ENCODE measurements at regions not wholly inside any gene's neighbourhood (a gene's known extent, or its start where the extent isn't known, plus 50 kb on each side); places are given as distances from the start of the nearest gene placed in this dataset.
"Not testable (repeated sequence)": the region's sequence is repeated elsewhere in the genome, so short reads cannot be mapped to it uniquely, and the experiment has no call there.

- Histone ChIP-seq H3K36me3 (ENCODE audit: insufficient read depth, low read length) (no peaks in the 10 kb centered on the region), H3K4me3 (ENCODE audit: low read length) (no peak overlapping the region), H4K20me1 (ENCODE audit: insufficient read depth, low read depth, low read length) (no peaks in the 10 kb centered on the region), H3K4me2 (ENCODE audit: low read depth, low read length, poor library complexity, severe bottlenecking) (no peak overlapping the region), H3K27me3 (ENCODE audit: low read length) (no peaks in the 10 kb centered on the region), H3K27ac (ENCODE audit: low read length) (no peak overlapping the region), H3K9me3 (ENCODE audit: low read length) (peaks cover 25% of the 10 kb centered on the region), H3K9me2 (replicated peaks; ENCODE audit: insufficient read depth, low read length) (no peaks in the 10 kb centered on the region), H3K9ac (ENCODE audit: low read length) (no peak overlapping the region), H2AFZ (ENCODE audit: low read length) (no peak overlapping the region), H3K4me1 (ENCODE audit: low read length) (no peaks in the 10 kb centered on the region), H3K79me2 (ENCODE audit: low read length) (no peaks in the 10 kb centered on the region)
- no peak for DNase-seq
Measured at GRCh38 chr18:40133253-40133652, 1821.8 kb upstream of the PIK3C3 start.

DNA sequence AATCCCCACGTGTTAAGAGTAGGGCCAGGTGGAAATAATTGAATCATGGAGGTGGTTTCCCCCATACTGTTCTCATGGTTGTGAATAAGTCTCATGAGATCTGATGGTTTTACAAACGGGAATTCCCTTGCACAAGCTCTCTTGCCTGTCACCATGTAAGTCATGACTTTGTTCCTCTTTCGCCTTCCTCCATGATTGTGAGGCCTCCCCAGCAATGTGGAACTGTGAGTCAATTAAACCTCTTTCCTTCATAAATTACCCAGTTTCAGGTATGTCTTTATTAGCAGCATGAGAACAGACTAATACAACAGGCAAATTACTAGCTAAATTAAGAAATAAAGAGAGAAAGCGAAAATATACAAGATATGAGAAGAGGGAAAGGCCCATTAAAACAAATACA is 1822.6 kb upstream of the PIK3C3 start:
- not testable (repeated sequence) for DNase-seq; H3K4me3 ChIP-seq (ENCODE audit: low read length); H3K27ac ChIP-seq (ENCODE audit: low read length); H4K20me1 ChIP-seq (ENCODE audit: insufficient read depth, low read depth, low read length); H3K27me3 ChIP-seq (ENCODE audit: low read length); H3K9ac ChIP-seq (ENCODE audit: low read length); H3K36me3 ChIP-seq (ENCODE audit: insufficient read depth, low read length); H2AFZ ChIP-seq (ENCODE audit: low read length); H3K9me2 ChIP-seq (replicated peaks; ENCODE audit: insufficient read depth, low read length); H3K4me2 ChIP-seq (ENCODE audit: low read depth, low read length, poor library complexity, severe bottlenecking); H3K79me2 ChIP-seq (ENCODE audit: low read length); H3K4me1 ChIP-seq (ENCODE audit: low read length)
- peaks cover 30% of the 10 kb centered on the region for H3K9me3 ChIP-seq (ENCODE audit: low read length)

- Histone ChIP-seq H3K36me3 (ENCODE audit: insufficient read depth, low read length) (no peaks in the 10 kb centered on the region), H3K9me2 (replicated peaks; ENCODE audit: insufficient read depth, low read length) (no peaks in the 10 kb centered on the region), H4K20me1 (ENCODE audit: insufficient read depth, low read depth, low read length) (no peaks in the 10 kb centered on the region), H3K4me3 (ENCODE audit: low read length) (no peak overlapping the region), H3K9me3 (ENCODE audit: low read length) (peaks cover 45% of the 10 kb centered on the region), H3K9ac (ENCODE audit: low read length) (no peak overlapping the region), H2AFZ (ENCODE audit: low read length) (no peak overlapping the region), H3K27me3 (ENCODE audit: low read length) (no peaks in the 10 kb centered on the region), H3K4me1 (ENCODE audit: low read length) (no peaks in the 10 kb centered on the region), H3K4me2 (ENCODE audit: low read depth, low read length, poor library complexity, severe bottlenecking) (no peak overlapping the region), H3K27ac (ENCODE audit: low read length) (no peak overlapping the region), H3K79me2 (ENCODE audit: low read length) (no peaks in the 10 kb centered on the region)
- DNase-seq: no peak
Measured at GRCh38 chr18:40124107-40124506, 1830.9 kb upstream of the PIK3C3 start.

- H4K20me1 ChIP-seq (ENCODE audit: insufficient read depth, low read depth, low read length): no peaks in the 10 kb centered on the region
Measured at GRCh38 chr18:40120796-40121391, 1834.1 kb upstream of the PIK3C3 start.

GRCh38 chr18:40120356-40120755 is 1834.7 kb upstream of the PIK3C3 start:
- H3K27ac ChIP-seq (ENCODE audit: low read length): no peak overlapping the region
- H3K27me3 ChIP-seq (ENCODE audit: low read length): no peaks in the 10 kb centered on the region
- H3K79me2 ChIP-seq (ENCODE audit: low read length): no peaks in the 10 kb centered on the region
- no peak overlapping the region for H3K9ac ChIP-seq (ENCODE audit: low read length)
- no peaks in the 10 kb centered on the region for H3K9me2 ChIP-seq (replicated peaks; ENCODE audit: insufficient read depth, low read length)
- H3K36me3 ChIP-seq (ENCODE audit: insufficient read depth, low read length): no peaks in the 10 kb centered on the region
- H4K20me1 ChIP-seq (ENCODE audit: insufficient read depth, low read depth, low read length): no peaks in the 10 kb centered on the region
- no peak for DNase-seq
- no peaks in the 10 kb centered on the region for H3K4me1 ChIP-seq (ENCODE audit: low read length)
- H3K4me2 ChIP-seq (ENCODE audit: low read depth, low read length, poor library complexity, severe bottlenecking): no peak overlapping the region
- H2AFZ ChIP-seq (ENCODE audit: low read length): no peak overlapping the region
- peaks cover 31% of the 10 kb centered on the region for H3K9me3 ChIP-seq (ENCODE audit: low read length)
- H3K4me3 ChIP-seq (ENCODE audit: low read length): no peak overlapping the region

More at GRCh38 chr18:40120796-40121391, 1834.1 kb upstream of the PIK3C3 start:
- H3K9me3 ChIP-seq (ENCODE audit: low read length): peaks cover 33% of the 10 kb centered on the region
- H3K9me2 ChIP-seq (replicated peaks; ENCODE audit: insufficient read depth, low read length): no peaks in the 10 kb centered on the region
- no peak overlapping the region for H3K27ac ChIP-seq (ENCODE audit: low read length)
- H3K9ac ChIP-seq (ENCODE audit: low read length): no peak overlapping the region
- no peak overlapping the region for H2AFZ ChIP-seq (ENCODE audit: low read length)
- no peak overlapping the region for H3K4me2 ChIP-seq (ENCODE audit: low read depth, low read length, poor library complexity, severe bottlenecking)
- DNase-seq: no peak
- H3K27me3 ChIP-seq (ENCODE audit: low read length): no peaks in the 10 kb centered on the region
- H3K79me2 ChIP-seq (ENCODE audit: low read length): no peaks in the 10 kb centered on the region
- H3K4me1 ChIP-seq (ENCODE audit: low read length): no peaks in the 10 kb centered on the region
- H3K36me3 ChIP-seq (ENCODE audit: insufficient read depth, low read length): no peaks in the 10 kb centered on the region
- no peak overlapping the region for H3K4me3 ChIP-seq (ENCODE audit: low read length)

GRCh38 chr18:40119581-40119980 is 1835.5 kb upstream of the PIK3C3 start:
- H3K9me2 ChIP-seq (replicated peaks; ENCODE audit: insufficient read depth, low read length); H2AFZ ChIP-seq (ENCODE audit: low read length): not testable (repeated sequence)

DNA sequence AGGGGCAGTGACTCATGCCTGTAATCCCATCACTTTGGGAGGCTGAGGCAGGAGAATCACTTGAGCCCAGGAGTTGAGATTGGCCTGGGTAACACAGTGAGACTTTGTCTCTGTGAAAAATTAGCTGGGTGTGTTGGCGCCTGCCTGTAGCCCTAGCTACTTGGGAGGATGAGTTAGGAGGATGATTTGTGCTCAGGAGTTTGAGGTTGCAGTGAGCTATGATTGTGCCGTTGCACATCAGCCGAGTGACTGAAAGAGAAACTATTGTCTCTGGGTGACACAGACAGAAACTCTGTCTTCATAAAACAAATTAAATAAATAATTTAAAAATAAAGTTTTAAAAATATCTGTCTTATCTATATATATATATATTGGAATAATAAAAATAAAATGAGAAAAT is 1844.6 kb upstream of the PIK3C3 start:
- DNase-seq: no peak
- no peaks in the 10 kb centered on the region for H3K9me2 ChIP-seq (replicated peaks; ENCODE audit: insufficient read depth, low read length)
- H3K9me3 ChIP-seq (ENCODE audit: low read length): peaks cover 12% of the 10 kb centered on the region
- H3K36me3 ChIP-seq (ENCODE audit: insufficient read depth, low read length): no peaks in the 10 kb centered on the region
- H3K27me3 ChIP-seq (ENCODE audit: low read length): no peaks in the 10 kb centered on the region
- H3K9ac ChIP-seq (ENCODE audit: low read length): no peak overlapping the region
- H4K20me1 ChIP-seq (ENCODE audit: insufficient read depth, low read depth, low read length): no peaks in the 10 kb centered on the region
- H3K79me2 ChIP-seq (ENCODE audit: low read length): no peaks in the 10 kb centered on the region
- H3K4me2 ChIP-seq (ENCODE audit: low read depth, low read length, poor library complexity, severe bottlenecking): no peak overlapping the region
- no peaks in the 10 kb centered on the region for H3K4me1 ChIP-seq (ENCODE audit: low read length)
- no peak overlapping the region for H2AFZ ChIP-seq (ENCODE audit: low read length)
- no peak overlapping the region for H3K4me3 ChIP-seq (ENCODE audit: low read length)
- no peak overlapping the region for H3K27ac ChIP-seq (ENCODE audit: low read length)

More at GRCh38 chr18:40119581-40119980, 1835.5 kb upstream of the PIK3C3 start:
- H3K79me2 ChIP-seq (ENCODE audit: low read length); H3K36me3 ChIP-seq (ENCODE audit: insufficient read depth, low read length); H3K4me2 ChIP-seq (ENCODE audit: low read depth, low read length, poor library complexity, severe bottlenecking); H3K4me3 ChIP-seq (ENCODE audit: low read length); H3K27ac ChIP-seq (ENCODE audit: low read length); H3K9ac ChIP-seq (ENCODE audit: low read length); H3K27me3 ChIP-seq (ENCODE audit: low read length); H4K20me1 ChIP-seq (ENCODE audit: insufficient read depth, low read depth, low read length); DNase-seq; H3K4me1 ChIP-seq (ENCODE audit: low read length): not testable (repeated sequence)
- peaks cover 24% of the 10 kb centered on the region for H3K9me3 ChIP-seq (ENCODE audit: low read length)

GRCh38 chr18:40109252-40110049 is 1845.6 kb upstream of the PIK3C3 start:
- Histone ChIP-seq H3K9me2 (replicated peaks; ENCODE audit: insufficient read depth, low read length) (no peaks in the 10 kb centered on the region), H3K4me2 (ENCODE audit: low read depth, low read length, poor library complexity, severe bottlenecking) (no peak overlapping the region), H3K9me3 (ENCODE audit: low read length) (peaks cover 18% of the 10 kb centered on the region), H4K20me1 (ENCODE audit: insufficient read depth, low read depth, low read length) (no peaks in the 10 kb centered on the region), H3K4me1 (ENCODE audit: low read length) (no peaks in the 10 kb centered on the region), H3K27me3 (ENCODE audit: low read length) (no peaks in the 10 kb centered on the region), H3K36me3 (ENCODE audit: insufficient read depth, low read length) (no peaks in the 10 kb centered on the region), H3K9ac (ENCODE audit: low read length) (no peak overlapping the region), H3K27ac (ENCODE audit: low read length) (no peak overlapping the region), H3K79me2 (ENCODE audit: low read length) (no peaks in the 10 kb centered on the region), H2AFZ (ENCODE audit: low read length) (no peak overlapping the region), H3K4me3 (ENCODE audit: low read length) (no peak overlapping the region)
- DNase-seq: no peak

Measured in Karpas-422 (cell line).